GM12878 (cell line): ENCODE measurements at regions not wholly inside any gene's neighbourhood (a gene's known extent, or its start where the extent isn't known, plus 50 kb on each side); places are given as distances from the start of the nearest gene placed in this dataset.

Experiments
- ATAC-seq: fragments of 200-7000 bp; cut with Tn5 transposase; 3 replicates; pipeline ENCODE4 v1.9.1; 2020; ENCODE audit warnings: mild to moderate bottlenecking, moderate library complexity
- BruUV-seq: library from RNA; stranded (reverse); fragments of 400-500 nt; replicated peaks from 2 replicates; lab custom pipeline; 2021; lab: Mats Ljungman, UMichigan
- CTCF ChIA-PET: fragments of 300-600 bp; sonication (Branson Sonifier 250); formaldehyde crosslinking; extraction: SDS; loops from one replicate; lab custom pipeline; 2021; ENCODE audit warnings: inconsistent platforms; lab: Yijun Ruan, JAX
- POLR2A ChIA-PET: fragments of 350-600 bp; formaldehyde crosslinking; extraction: SDS; loops from one replicate; lab custom pipeline; 2021; ENCODE audit warnings: inconsistent platforms; lab: Charles Lee
- RAD21 ChIA-PET: fragments of 300-600 bp; sonication (Branson Sonifier 250); formaldehyde crosslinking; loops from one replicate; lab custom pipeline; 2023; ENCODE audit warnings: antibody characterized with exemption; ENCODE audit not compliant: unreplicated experiment; lab: Charles Lee
- SMC1A ChIA-PET: fragments of 300-600 bp; sonication (Branson Sonifier 250); formaldehyde crosslinking; loops from one replicate; lab custom pipeline; 2023; ENCODE audit not compliant: unreplicated experiment, uncharacterized antibody; lab: Charles Lee
- DNase-seq: peaks from one replicate; pipeline ENCODE4 v3.0.0-alpha.2; 2011; ENCODE audit warnings: low read depth, low spot score
- FAIRE-seq: peaks from 3 replicates; lab custom pipeline; 2011; peaks lifted over from hg19 to GRCh38; lab: Jason Lieb, UNC
- H2AFZ ChIP-seq: 2 replicates; pipeline ENCODE4 v1.6.0; 2011; ENCODE audit warnings: low read depth, low read length, control low read depth; ENCODE audit not compliant: control insufficient read depth
- H3K27ac ChIP-seq: 2 replicates; pipeline ENCODE4 v1.5.1; 2011; ENCODE audit warnings: control low read depth; ENCODE audit not compliant: control insufficient read depth, insufficient read depth
- H3K27me3 ChIP-seq, 2 experiments: replicated peaks in 1 of 2; 2 replicates each; pipeline versions ENCODE4 v1.6.0 to v1.6.1; 2011; ENCODE audit warnings: low read length in 1 of 2; ENCODE audit not compliant: control insufficient read depth in 2 of 2, insufficient read depth in 2 of 2
- H3K36me3 ChIP-seq, 2 experiments: 2 replicates each; pipeline ENCODE4 v1.5.1; 2011; ENCODE audit warnings: low read length in 1 of 2; ENCODE audit not compliant: control insufficient read depth in 2 of 2, insufficient read depth in 2 of 2
- H3K4me1 ChIP-seq: 2 replicates; pipeline ENCODE4 v1.6.1; 2011; ENCODE audit warnings: mild to moderate bottlenecking, low read length, moderate library complexity, mixed read lengths; ENCODE audit not compliant: control insufficient read depth, insufficient read depth
- H3K4me2 ChIP-seq: 2 replicates; pipeline ENCODE4 v1.6.0; 2011; ENCODE audit warnings: control low read depth; ENCODE audit not compliant: control insufficient read depth, insufficient read depth
- H3K4me3 ChIP-seq: fragments of 200-600 bp; sonication (generic); 2 replicates; pipeline ENCODE4 v1.5.1; 2016
- H3K79me2 ChIP-seq: 2 replicates; pipeline ENCODE4 v1.6.0; 2011; ENCODE audit warnings: low read length; ENCODE audit not compliant: control insufficient read depth, insufficient read depth
- H3K9ac ChIP-seq: 2 replicates; pipeline ENCODE4 v1.8.0; 2011; ENCODE audit warnings: low read length, control low read depth, mixed read lengths; ENCODE audit not compliant: control insufficient read depth, insufficient read depth
- H3K9me3 ChIP-seq: replicated peaks from 3 replicates; pipeline ENCODE4 v1.5.1; 2011; ENCODE audit warnings: mild to moderate bottlenecking, low read length; ENCODE audit not compliant: control insufficient read depth, insufficient read depth
- H4K20me1 ChIP-seq: 2 replicates; pipeline ENCODE4 v1.6.0; 2011; ENCODE audit not compliant: control insufficient read depth, insufficient read depth
- CBX5 ChIP-seq: sonication (generic); IDR thresholded peaks from 2 replicates; pipeline ENCODE4 v1.6.1; 2016; ENCODE audit warnings: low read depth, moderate library complexity, mild to moderate bottlenecking, inconsistent platforms
- EED ChIP-seq: sonication (generic); IDR thresholded peaks from 2 replicates; pipeline ENCODE4 v1.6.1; 2016; ENCODE audit warnings: antibody characterized with exemption, low read depth
- GABPA ChIP-seq: IDR thresholded peaks from 2 replicates; pipeline ENCODE4 v1.6.1; 2014; ENCODE audit warnings: antibody characterized with exemption, low read depth, mild to moderate bottlenecking, inconsistent platforms
- HCFC1 ChIP-seq: fragments of 150-350 bp; IDR thresholded peaks from 2 replicates; pipeline ENCODE4 v1.6.1; 2014; ENCODE audit warnings: low read length
- KDM1A ChIP-seq: fragments of 200-600 bp; sonication (generic); IDR thresholded peaks from 2 replicates; pipeline ENCODE4 v1.6.1; 2016; ENCODE audit warnings: borderline replicate concordance
- NBN ChIP-seq: fragments of 450-650 bp; IDR thresholded peaks from 2 replicates; pipeline ENCODE4 v1.6.1; 2016
- RB1 ChIP-seq: fragments of 450-650 bp; formaldehyde crosslinking; IDR thresholded peaks from 2 replicates; pipeline ENCODE4 v1.6.1; 2017; ENCODE audit warnings: mild to moderate bottlenecking, borderline replicate concordance
- ZNF207 ChIP-seq: fragments of 450-650 bp; IDR thresholded peaks from 2 replicates; pipeline ENCODE4 v1.6.1; 2014; ENCODE audit warnings: antibody characterized with exemption, mild to moderate bottlenecking, borderline replicate concordance
- WGBS: methylation state at CpG from one replicate; pipeline ENCODE4 v1.1.6; 2016; ENCODE audit warnings: low lambda C conversion rate; ENCODE audit not compliant: insufficient replicate concordance, insufficient coverage; ENCODE audit errors: missing lambda C conversion rate; 5-methylcytosine and 5-hydroxymethylcytosine counted together
- in situ Hi-C: fragments of 300-500 bp; cut with MboI; formaldehyde crosslinking; loops from 9 replicates; pipeline ENCODE4 v1.14.3; 2018; ENCODE audit warnings: mixed read lengths
- intact Hi-C: fragments of 100-400 bp; cut with micrococcal nuclease; formaldehyde crosslinking; loops from one replicate; pipeline ENCODE4 v1.14.2; 2022; ENCODE audit not compliant: unreplicated experiment
- TF ChIP-seq, protein P1 (sequence below): IDR thresholded peaks from 2 replicates; pipeline ENCODE4 v1.6.1; 2012; ENCODE audit warnings: low read depth, low read length, improper control_type of control experiment
- TF ChIP-seq, protein P2 (sequence below): fragments of 450-650 bp; formaldehyde crosslinking; IDR thresholded peaks from 2 replicates; pipeline ENCODE4 v1.4.0; 2022; ENCODE audit warnings: mild to moderate bottlenecking, moderate library complexity
- TF ChIP-seq, protein P3 (sequence below): fragments of 450-650 bp; IDR thresholded peaks from 2 replicates; pipeline ENCODE4 v1.6.1; 2017; ENCODE audit warnings: mild to moderate bottlenecking, moderate library complexity

DNA sequence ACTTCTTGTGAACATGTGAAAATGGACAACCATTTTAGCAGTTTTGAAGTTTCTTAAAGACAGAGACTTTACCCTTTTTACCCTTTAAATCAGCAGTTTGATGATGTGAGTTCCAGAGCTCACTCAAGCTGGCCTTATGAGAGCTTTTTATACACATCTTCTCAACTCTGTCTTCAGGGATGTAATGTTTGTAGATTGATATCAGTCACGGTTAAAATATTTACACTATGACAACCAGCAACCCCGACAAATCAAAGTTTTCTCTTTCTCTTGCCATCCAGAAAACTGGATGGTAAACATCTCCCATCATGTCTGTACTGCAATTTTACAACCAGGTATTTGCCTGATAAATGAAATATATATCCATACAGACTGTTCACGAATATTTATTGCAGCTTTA lies 233.4 kb upstream of the ST8SIA4 start:
- no peaks in the 10 kb centered on the region for H3K36me3 ChIP-seq
- no peaks in the 10 kb centered on the region for H3K4me1 ChIP-seq
- no peaks in the 10 kb centered on the region for H4K20me1 ChIP-seq
- H3K79me2 ChIP-seq, result no peaks in the 10 kb centered on the region
- in situ Hi-C loops (no loop called here), intact Hi-C loops (no loop called here)
- H3K9me3 ChIP-seq, result no peaks in the 10 kb centered on the region
- POLR2A ChIA-PET, result no interaction called here
- no peak for DNase-seq
- WGBS, result 18% methylated on average over 3 of the region's 3 CpGs
- SMC1A ChIA-PET, result interaction anchor here (0.6 kb wide), 1 partner anchor 262 kb away, joined by 3 read pairs; no protein-coding TSS in a partner anchor
- no peak overlapping the region for H3K9ac ChIP-seq
- H3K27ac ChIP-seq, result no peak overlapping the region
- no peak for ATAC-seq
- no peaks in the 10 kb centered on the region for H3K27me3 ChIP-seq
- no peak overlapping the region for H3K4me3 ChIP-seq
- TF ChIP-seq GABPA (no peak), EED (no peak), RB1 (no peak), CBX5 (no peak), HCFC1 (no peak), KDM1A (no peak), ZNF207 (no peak), NBN (no peak)
- TF ChIP-seq, protein P1, sequence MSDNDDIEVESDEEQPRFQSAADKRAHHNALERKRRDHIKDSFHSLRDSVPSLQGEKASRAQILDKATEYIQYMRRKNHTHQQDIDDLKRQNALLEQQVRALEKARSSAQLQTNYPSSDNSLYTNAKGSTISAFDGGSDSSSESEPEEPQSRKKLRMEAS, result no peak
- TF ChIP-seq, protein P2, sequence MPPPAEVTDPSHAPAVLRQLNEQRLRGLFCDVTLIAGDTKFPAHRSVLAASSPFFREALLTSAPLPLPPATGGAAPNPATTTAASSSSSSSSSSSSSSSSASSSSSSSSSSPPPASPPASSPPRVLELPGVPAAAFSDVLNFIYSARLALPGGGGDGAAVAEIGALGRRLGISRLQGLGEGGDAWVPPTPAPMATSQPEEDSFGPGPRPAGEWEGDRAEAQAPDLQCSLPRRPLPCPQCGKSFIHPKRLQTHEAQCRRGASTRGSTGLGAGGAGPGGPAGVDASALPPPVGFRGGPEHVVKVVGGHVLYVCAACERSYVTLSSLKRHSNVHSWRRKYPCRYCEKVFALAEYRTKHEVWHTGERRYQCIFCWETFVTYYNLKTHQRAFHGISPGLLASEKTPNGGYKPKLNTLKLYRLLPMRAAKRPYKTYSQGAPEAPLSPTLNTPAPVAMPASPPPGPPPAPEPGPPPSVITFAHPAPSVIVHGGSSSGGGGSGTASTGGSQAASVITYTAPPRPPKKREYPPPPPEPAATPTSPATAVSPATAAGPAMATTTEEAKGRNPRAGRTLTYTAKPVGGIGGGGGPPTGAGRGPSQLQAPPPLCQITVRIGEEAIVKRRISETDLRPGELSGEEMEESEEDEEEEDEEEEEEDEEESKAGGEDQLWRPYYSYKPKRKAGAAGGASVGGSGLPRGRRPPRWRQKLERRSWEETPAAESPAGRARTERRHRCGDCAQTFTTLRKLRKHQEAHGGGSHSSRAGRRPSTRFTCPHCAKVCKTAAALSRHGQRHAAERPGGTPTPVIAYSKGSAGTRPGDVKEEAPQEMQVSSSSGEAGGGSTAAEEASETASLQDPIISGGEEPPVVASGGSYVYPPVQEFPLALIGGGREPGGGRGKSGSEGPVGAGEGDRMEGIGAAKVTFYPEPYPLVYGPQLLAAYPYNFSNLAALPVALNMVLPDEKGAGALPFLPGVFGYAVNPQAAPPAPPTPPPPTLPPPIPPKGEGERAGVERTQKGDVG (CRISPR knock-in tag), result no peak
- TF ChIP-seq, protein P3, sequence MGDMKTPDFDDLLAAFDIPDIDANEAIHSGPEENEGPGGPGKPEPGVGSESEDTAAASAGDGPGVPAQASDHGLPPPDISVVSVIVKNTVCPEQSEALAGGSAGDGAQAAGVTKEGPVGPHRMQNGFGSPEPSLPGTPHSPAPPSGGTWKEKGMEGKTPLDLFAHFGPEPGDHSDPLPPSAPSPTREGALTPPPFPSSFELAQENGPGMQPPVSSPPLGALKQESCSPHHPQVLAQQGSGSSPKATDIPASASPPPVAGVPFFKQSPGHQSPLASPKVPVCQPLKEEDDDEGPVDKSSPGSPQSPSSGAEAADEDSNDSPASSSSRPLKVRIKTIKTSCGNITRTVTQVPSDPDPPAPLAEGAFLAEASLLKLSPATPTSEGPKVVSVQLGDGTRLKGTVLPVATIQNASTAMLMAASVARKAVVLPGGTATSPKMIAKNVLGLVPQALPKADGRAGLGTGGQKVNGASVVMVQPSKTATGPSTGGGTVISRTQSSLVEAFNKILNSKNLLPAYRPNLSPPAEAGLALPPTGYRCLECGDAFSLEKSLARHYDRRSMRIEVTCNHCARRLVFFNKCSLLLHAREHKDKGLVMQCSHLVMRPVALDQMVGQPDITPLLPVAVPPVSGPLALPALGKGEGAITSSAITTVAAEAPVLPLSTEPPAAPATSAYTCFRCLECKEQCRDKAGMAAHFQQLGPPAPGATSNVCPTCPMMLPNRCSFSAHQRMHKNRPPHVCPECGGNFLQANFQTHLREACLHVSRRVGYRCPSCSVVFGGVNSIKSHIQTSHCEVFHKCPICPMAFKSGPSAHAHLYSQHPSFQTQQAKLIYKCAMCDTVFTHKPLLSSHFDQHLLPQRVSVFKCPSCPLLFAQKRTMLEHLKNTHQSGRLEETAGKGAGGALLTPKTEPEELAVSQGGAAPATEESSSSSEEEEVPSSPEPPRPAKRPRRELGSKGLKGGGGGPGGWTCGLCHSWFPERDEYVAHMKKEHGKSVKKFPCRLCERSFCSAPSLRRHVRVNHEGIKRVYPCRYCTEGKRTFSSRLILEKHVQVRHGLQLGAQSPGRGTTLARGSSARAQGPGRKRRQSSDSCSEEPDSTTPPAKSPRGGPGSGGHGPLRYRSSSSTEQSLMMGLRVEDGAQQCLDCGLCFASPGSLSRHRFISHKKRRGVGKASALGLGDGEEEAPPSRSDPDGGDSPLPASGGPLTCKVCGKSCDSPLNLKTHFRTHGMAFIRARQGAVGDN, result no peak
- RAD21 ChIA-PET, result no interaction called here
- CTCF ChIA-PET, result no interaction called here
- no TSS peak for BruUV-seq
- no peak overlapping the region for H2AFZ ChIP-seq
- no peak overlapping the region for H3K4me2 ChIP-seq
- FAIRE-seq, result no peak
